ACC112 (cell line): ENCODE measurements at regions not wholly inside any gene's neighbourhood (a gene's known extent, or its start where the extent isn't known, plus 50 kb on each side); places are given as distances from the start of the nearest gene placed in this dataset.

ENCODE experiments used
- H2AFZ ChIP-seq: fragments of 200-600 bp; sonication (generic); one replicate; pipeline ENCODE4 v1.6.0; 2017; ENCODE audit warnings: antibody characterized with exemption, low read length; ENCODE audit not compliant: unreplicated experiment
- H3K27ac ChIP-seq: fragments of 200-600 bp; sonication (generic); 2 replicates; pipeline ENCODE4 v1.5.1; 2014; ENCODE audit warnings: low read depth, mild to moderate bottlenecking, antibody characterized with exemption, low read length, moderate library complexity
- H3K27me3 ChIP-seq: fragments of 200-600 bp; sonication (generic); 2 replicates; pipeline ENCODE4 v1.6.1; 2014; ENCODE audit warnings: mild to moderate bottlenecking, antibody characterized with exemption, low read length, moderate library complexity, mixed read lengths; ENCODE audit not compliant: insufficient read depth
- H3K36me3 ChIP-seq: fragments of 200-600 bp; sonication (generic); 2 replicates; pipeline ENCODE4 v1.6.1; 2016; ENCODE audit warnings: mild to moderate bottlenecking, antibody characterized with exemption, low read length, moderate library complexity, mixed read lengths; ENCODE audit not compliant: insufficient read depth
- H3K4me1 ChIP-seq: fragments of 200-600 bp; sonication (generic); one replicate; pipeline ENCODE4 v1.6.1; 2016; ENCODE audit warnings: low read length, mixed read lengths; ENCODE audit not compliant: insufficient read depth, unreplicated experiment, control insufficient read depth
- H3K4me3 ChIP-seq: fragments of 200-600 bp; sonication (generic); 2 replicates; pipeline ENCODE4 v1.5.1; 2014; ENCODE audit warnings: mild to moderate bottlenecking, low read depth, low read length
- H3K79me2 ChIP-seq: fragments of 200-600 bp; sonication (generic); one replicate; pipeline ENCODE4 v1.6.0; 2016; ENCODE audit warnings: low read length; ENCODE audit not compliant: control insufficient read depth, unreplicated experiment, insufficient read depth

- H3K36me3 ChIP-seq = no peaks in the 10 kb centered on the region
- no peaks in the 10 kb centered on the region for H3K79me2 ChIP-seq
- no peaks in the 10 kb centered on the region for H3K27me3 ChIP-seq
- H3K27ac ChIP-seq = no peak overlapping the region
- no peaks in the 10 kb centered on the region for H3K4me1 ChIP-seq
- H2AFZ ChIP-seq = no peak overlapping the region
- no peak overlapping the region for H3K4me3 ChIP-seq
Measured at GRCh38 chr9:118832371-118832770, 536.9 kb downstream of the BRINP1 start.

GRCh38 chr9:118836891-118837290 lies 532.3 kb downstream of the BRINP1 start:
- H3K4me3 ChIP-seq = no peak overlapping the region
- no peaks in the 10 kb centered on the region for H3K27me3 ChIP-seq
- H3K36me3 ChIP-seq = no peaks in the 10 kb centered on the region
- H3K27ac ChIP-seq = no peak overlapping the region
- H3K4me1 ChIP-seq = no peaks in the 10 kb centered on the region
- H3K79me2 ChIP-seq = no peaks in the 10 kb centered on the region
- no peak overlapping the region for H2AFZ ChIP-seq

- H3K4me3 ChIP-seq = no peak overlapping the region
- H3K36me3 ChIP-seq = no peaks in the 10 kb centered on the region
- no peaks in the 10 kb centered on the region for H3K27me3 ChIP-seq
- H3K27ac ChIP-seq = no peak overlapping the region
- no peaks in the 10 kb centered on the region for H3K79me2 ChIP-seq
- H2AFZ ChIP-seq = no peak overlapping the region
- no peaks in the 10 kb centered on the region for H3K4me1 ChIP-seq
Measured at GRCh38 chr9:118871531-118871930, 497.7 kb downstream of the BRINP1 start.

- H3K79me2 ChIP-seq = no peaks in the 10 kb centered on the region
- no peaks in the 10 kb centered on the region for H3K4me1 ChIP-seq
- no peak overlapping the region for H2AFZ ChIP-seq
- H3K4me3 ChIP-seq = no peak overlapping the region
- no peaks in the 10 kb centered on the region for H3K27me3 ChIP-seq
- H3K27ac ChIP-seq = no peak overlapping the region
- no peaks in the 10 kb centered on the region for H3K36me3 ChIP-seq
Measured at GRCh38 chr9:118882684-118883083, 486.6 kb downstream of the BRINP1 start.

- H3K4me3 ChIP-seq = no peak overlapping the region
- no peaks in the 10 kb centered on the region for H3K4me1 ChIP-seq
- H3K27me3 ChIP-seq = no peaks in the 10 kb centered on the region
- no peaks in the 10 kb centered on the region for H3K79me2 ChIP-seq
- no peak overlapping the region for H2AFZ ChIP-seq
- no peak overlapping the region for H3K27ac ChIP-seq
- no peaks in the 10 kb centered on the region for H3K36me3 ChIP-seq
Measured at GRCh38 chr9:118883411-118883810, 485.8 kb downstream of the BRINP1 start.

- Histone ChIP-seq H3K4me3 (no peak overlapping the region), H3K27me3 (no peaks in the 10 kb centered on the region), H3K4me1 (no peaks in the 10 kb centered on the region), H3K79me2 (no peaks in the 10 kb centered on the region), H2AFZ (no peak overlapping the region), H3K27ac (no peak overlapping the region), H3K36me3 (no peaks in the 10 kb centered on the region)
Measured at GRCh38 chr9:118891213-118891612, 478.0 kb downstream of the BRINP1 start.

- Histone ChIP-seq H3K27me3 (no peaks in the 10 kb centered on the region), H3K79me2 (no peaks in the 10 kb centered on the region), H3K4me3 (no peak overlapping the region), H3K4me1 (no peaks in the 10 kb centered on the region), H3K27ac (no peak overlapping the region), H3K36me3 (no peaks in the 10 kb centered on the region), H2AFZ (no peak overlapping the region)
Measured at GRCh38 chr9:118896324-118897000, 472.8 kb downstream of the BRINP1 start.

GRCh38 chr9:118918180-118918579 lies 451.1 kb downstream of the BRINP1 start:
- no peaks in the 10 kb centered on the region for H3K36me3 ChIP-seq
- H3K27me3 ChIP-seq = no peaks in the 10 kb centered on the region
- no peak overlapping the region for H3K4me3 ChIP-seq

GRCh38 chr9:118928722-118929121 lies 440.5 kb downstream of the BRINP1 start:
- Histone ChIP-seq H3K4me3 (no peak overlapping the region), H3K27me3 (no peaks in the 10 kb centered on the region), H3K79me2 (no peaks in the 10 kb centered on the region), H2AFZ (no peak overlapping the region), H3K4me1 (no peaks in the 10 kb centered on the region), H3K36me3 (no peaks in the 10 kb centered on the region), H3K27ac (no peak overlapping the region)

More at GRCh38 chr9:118918180-118918579, 451.1 kb downstream of the BRINP1 start:
- Histone ChIP-seq H3K79me2 (no peaks in the 10 kb centered on the region), H3K4me1 (no peaks in the 10 kb centered on the region), H2AFZ (no peak overlapping the region), H3K27ac (no peak overlapping the region)

GRCh38 chr9:118929287-118929686 lies 439.9 kb downstream of the BRINP1 start:
- no peaks in the 10 kb centered on the region for H3K27me3 ChIP-seq
- no peaks in the 10 kb centered on the region for H3K4me1 ChIP-seq
- no peaks in the 10 kb centered on the region for H3K79me2 ChIP-seq
- H2AFZ ChIP-seq = no peak overlapping the region
- no peak overlapping the region for H3K27ac ChIP-seq
- no peaks in the 10 kb centered on the region for H3K36me3 ChIP-seq
- no peak overlapping the region for H3K4me3 ChIP-seq

GRCh38 chr9:118931941-118932340 lies 437.3 kb downstream of the BRINP1 start:
- no peak overlapping the region for H2AFZ ChIP-seq
- no peaks in the 10 kb centered on the region for H3K4me1 ChIP-seq
- H3K4me3 ChIP-seq = no peak overlapping the region
- no peaks in the 10 kb centered on the region for H3K27me3 ChIP-seq
- H3K36me3 ChIP-seq = no peaks in the 10 kb centered on the region
- no peaks in the 10 kb centered on the region for H3K79me2 ChIP-seq
- H3K27ac ChIP-seq = no peak overlapping the region
